ENCODE measurements at regions not wholly inside any gene's neighbourhood (a gene's known extent, or its start where the extent isn't known, plus 50 kb on each side); places are given as distances from the start of the nearest gene placed in this dataset.

DNA sequence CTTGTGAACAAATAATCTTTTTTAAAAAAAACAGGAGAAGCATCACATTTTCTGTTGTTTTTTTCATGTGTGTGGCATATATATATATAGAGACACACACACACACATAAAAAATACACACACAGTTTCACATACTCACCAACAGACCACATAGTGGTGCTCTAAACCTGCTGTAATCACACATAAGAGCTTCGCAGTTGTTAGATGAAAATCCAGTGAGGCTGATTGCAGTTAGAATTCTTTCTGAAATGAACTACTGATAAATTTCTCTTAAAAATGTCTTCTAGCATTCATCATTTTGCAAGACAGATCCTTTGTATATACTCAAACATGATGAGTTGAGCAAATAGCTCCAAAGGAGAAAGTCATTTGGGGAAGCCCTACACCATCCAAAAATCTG lies 434.3 kb upstream of the STXBP6 start:
- TF ChIP-seq, protein P1, sequence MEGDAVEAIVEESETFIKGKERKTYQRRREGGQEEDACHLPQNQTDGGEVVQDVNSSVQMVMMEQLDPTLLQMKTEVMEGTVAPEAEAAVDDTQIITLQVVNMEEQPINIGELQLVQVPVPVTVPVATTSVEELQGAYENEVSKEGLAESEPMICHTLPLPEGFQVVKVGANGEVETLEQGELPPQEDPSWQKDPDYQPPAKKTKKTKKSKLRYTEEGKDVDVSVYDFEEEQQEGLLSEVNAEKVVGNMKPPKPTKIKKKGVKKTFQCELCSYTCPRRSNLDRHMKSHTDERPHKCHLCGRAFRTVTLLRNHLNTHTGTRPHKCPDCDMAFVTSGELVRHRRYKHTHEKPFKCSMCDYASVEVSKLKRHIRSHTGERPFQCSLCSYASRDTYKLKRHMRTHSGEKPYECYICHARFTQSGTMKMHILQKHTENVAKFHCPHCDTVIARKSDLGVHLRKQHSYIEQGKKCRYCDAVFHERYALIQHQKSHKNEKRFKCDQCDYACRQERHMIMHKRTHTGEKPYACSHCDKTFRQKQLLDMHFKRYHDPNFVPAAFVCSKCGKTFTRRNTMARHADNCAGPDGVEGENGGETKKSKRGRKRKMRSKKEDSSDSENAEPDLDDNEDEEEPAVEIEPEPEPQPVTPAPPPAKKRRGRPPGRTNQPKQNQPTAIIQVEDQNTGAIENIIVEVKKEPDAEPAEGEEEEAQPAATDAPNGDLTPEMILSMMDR (IDR thresholded peaks at IDR 0.05): no peak
- TF ChIP-seq POLR2A (IDR thresholded peaks at IDR 0.05; ENCODE audit: low read length) (no peak), RCOR1 (IDR thresholded peaks at IDR 0.05; ENCODE audit: low read depth, low read length) (no peak), EHMT2 (IDR thresholded peaks at IDR 0.05; ENCODE audit: low read depth) (no peak), MYC (IDR thresholded peaks at IDR 0.05; ENCODE audit: borderline replicate concordance, low read length) (no peak), JUNB (IDR thresholded peaks at IDR 0.05) (no peak), ESRRA (IDR thresholded peaks at IDR 0.05; ENCODE audit: borderline replicate concordance, low read length) (no peak), EP300 (IDR thresholded peaks at IDR 0.05) (no peak), SMC3 (IDR thresholded peaks at IDR 0.05) (no peak)
